Inferior parietal cortex (tissue), 1 donor: ENCODE measurements at regions not wholly inside any gene's neighbourhood (a gene's known extent, or its start where the extent isn't known, plus 50 kb on each side); places are given as distances from the start of the nearest gene placed in this dataset.
"Not testable (repeated sequence)": the region's sequence is repeated elsewhere in the genome, so short reads cannot be mapped to it uniquely, and the experiment has no call there.

ENCODE experiments used
- DNase-seq: peaks from one replicate; pipeline ENCODE4 v3.0.0-alpha.2; 2016; ENCODE audit errors: extremely low spot score

DNA sequence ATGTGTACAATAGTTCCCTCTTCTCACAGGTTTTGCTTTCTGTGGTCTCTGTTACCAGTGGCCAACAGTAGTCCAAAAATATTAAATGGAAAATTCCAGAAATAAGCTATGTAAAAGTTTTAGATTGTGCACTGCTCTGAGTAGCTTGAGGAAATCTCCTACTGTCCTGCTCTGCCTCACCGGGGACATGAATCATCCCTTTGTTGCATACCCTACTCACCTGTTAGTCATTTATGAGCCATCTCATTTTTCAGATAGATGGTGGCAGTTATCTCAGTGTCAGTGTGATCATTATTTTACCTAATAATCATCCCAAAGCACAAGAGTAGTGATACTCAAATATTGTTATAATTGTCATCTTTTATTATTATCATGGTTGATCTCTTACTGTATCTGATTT, 688.1 kb downstream of the PLA2G4A start:
- DNase-seq, result no peak

DNA sequence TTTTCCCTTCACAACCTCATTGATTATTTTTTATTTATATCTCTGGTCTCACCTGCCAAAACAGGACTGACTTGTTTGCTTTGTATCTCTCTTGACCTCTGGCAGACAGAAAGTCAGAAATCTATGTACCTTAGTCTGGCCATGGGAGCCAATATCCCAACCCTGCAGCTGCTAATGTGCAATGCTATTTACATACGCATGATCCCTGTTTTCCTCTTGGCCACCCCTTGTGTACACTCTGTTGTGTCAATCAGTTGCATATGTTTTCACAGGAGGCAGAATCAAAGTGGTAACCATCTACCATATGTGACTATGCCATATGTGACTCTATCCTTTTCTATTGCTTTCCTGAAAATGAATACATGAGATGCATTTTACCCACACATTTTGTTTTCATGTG, 688.8 kb downstream of the PLA2G4A start:
- no peak for DNase-seq

DNA sequence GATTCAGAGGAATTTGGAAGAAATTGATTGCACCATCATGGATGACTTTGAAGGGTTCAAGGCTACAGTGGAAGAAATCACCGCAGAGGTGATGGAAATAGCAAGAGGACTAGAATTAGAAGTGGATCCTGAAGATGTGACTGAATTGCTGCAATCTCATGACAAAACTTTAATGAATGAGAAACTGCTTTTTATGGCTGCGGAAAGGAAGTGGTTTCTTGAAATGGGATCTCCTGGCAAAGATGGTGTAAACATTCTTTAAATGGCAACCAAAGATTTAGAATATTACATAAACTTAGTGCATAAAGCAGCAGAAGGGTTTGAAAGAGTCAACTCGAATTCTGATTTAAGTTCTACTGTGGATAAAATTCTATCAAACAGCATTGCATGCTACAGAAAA, 698.6 kb downstream of the PLA2G4A start:
- no peak for DNase-seq

DNA sequence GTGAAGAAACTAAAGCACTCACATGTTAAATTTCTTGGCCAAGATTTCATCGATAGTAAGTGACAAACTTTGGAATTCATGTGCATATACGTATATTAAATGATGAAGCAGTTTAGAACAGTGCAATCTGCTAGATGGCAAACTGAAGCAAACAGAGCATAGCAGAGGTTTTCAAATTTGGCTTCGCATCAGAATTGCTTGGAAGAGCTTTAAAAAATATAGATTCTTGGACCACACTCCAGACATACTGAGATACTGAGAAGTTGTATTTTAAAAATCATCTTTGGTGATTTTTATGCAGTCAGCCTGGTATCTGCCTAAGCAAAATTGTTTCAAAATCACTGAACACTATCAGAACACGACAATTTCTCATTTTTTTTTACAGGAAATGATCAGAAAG, 709.2 kb downstream of the PLA2G4A start:
- no peak for DNase-seq

DNA sequence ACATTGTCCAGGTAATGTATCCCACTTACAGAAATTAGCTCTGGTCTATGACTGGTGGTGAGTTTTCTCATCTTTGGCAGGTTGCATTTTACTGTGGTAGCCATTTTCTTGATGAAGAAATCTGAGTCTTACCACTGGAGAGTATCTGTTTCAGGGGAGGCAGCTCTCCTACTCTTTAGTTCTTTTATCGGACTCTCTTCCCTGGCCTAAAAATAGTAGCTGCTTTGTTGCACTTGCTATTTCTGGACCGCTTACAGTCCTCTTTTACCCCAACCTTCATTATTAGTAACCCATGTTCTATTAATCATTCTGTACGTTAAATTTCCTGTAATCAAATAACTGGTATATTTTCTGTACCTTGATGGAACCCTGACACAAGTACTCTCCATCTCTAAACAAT, 720.8 kb downstream of the PLA2G4A start:
- DNase-seq, result no peak

DNA sequence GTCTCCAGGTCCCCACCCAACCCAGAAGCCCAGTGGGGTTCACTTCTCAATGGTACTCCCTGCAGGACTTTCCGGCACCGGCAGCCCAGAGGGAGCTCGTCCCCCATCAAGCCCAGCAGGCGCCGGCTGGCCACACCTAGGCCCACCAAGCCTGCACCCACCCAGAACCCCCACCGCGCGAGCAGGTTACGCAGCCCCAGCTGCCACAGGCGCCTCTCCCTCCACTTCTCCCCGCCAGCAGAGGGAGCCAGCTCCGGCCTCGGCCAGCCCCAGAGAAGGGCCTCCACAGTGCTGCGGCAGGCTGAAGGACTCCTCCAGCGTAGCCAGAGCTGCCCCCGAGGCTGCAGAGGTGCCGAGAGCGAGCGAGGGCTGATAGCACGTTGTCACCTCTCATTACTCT, 722.3 kb downstream of the PLA2G4A start:
- DNase-seq, result no peak

DNA sequence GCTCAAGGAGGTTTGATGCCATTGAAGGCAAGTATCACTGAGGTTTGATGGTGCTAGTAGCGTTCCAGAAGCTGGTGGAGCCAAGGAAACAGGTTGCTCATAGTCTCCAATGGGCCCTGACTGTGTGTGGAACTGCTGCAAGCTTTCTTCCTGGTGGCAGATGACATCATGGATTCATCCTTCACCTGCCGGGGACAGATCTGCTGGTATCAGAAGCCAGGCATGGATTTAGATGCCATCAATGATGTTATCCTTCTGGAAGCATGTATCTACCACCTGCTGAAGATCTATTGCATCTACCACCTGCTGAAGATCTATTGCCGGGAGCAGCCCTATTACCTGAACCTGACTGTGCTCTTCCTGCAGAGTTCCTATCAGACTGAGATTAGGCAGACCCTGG, 734.4 kb downstream of the PLA2G4A start:
- no peak for DNase-seq

DNA sequence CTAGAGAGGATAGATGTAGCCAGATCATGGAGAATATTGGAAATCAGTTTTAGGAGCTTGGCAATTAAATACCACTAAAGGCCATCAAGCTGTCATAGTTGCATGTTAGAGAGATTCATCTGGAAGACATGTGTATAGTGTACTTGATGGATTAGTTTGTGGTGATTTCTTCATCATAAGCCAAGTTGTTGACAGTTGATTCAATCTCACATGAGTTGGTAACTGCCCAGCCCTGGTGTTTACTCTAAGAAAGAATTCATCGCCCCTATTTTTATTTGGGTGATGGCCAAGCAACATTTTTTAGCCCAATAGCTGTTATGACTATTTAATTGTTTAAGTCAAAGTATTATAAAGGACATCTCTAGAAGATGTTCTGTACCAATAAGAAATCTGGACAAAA, 737.6 kb downstream of the PLA2G4A start:
- no peak for DNase-seq

DNA sequence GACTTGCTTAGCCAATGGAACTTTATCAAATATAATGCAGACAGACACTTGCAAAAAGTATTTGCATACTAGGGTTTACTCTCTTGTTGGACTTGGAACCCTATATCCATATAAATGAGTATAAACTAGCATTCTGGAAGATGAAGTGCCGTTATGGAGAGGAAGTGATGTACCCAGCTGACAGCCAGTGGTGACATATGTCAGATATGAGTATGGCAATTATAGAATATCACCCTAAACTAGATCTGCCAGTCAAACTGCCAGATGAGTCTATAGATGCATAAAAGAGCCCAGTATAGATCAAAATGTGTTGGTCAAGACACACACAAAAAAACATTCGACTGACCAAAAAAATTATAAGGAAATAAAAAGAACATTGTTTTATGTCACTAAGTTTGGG, 739.3 kb downstream of the PLA2G4A start:
- DNase-seq, result no peak

DNA sequence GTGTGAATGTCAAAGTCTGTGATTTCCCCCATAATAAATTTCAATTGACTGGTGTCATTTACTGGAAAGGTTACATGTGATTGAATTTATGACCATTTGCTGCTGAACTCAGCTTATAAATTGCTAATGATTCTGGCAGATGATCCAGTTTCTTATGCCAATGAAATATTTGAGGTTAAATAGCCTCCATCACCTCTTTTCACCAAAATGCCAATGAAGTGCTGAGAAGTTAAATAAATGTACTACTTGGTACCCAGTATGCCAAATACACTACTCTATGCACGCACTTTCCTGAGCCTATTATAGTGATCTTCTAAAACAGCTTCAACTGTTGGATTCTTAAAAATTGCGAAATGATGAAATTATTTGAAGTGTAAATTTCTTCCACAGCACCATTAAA, 741.4 kb downstream of the PLA2G4A start:
- no peak for DNase-seq

DNA sequence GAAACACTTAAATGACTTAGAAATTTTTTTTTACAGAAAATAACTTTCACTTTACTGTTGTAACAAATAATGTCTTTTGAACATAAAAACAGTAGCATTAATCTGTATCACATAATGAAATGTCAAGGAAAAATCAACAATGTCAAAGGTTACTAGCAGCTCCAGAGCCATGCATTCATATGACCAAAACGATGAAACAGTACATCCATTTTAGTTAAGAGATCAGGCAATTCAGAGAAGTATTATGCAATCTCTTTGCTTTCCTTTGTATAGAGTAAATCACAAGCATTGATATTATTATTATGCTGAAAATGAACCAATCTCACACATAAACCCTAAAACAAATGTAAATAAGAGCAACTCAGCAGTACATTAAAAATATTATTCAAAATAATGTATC, 748.9 kb downstream of the PLA2G4A start:
- no peak for DNase-seq

DNA sequence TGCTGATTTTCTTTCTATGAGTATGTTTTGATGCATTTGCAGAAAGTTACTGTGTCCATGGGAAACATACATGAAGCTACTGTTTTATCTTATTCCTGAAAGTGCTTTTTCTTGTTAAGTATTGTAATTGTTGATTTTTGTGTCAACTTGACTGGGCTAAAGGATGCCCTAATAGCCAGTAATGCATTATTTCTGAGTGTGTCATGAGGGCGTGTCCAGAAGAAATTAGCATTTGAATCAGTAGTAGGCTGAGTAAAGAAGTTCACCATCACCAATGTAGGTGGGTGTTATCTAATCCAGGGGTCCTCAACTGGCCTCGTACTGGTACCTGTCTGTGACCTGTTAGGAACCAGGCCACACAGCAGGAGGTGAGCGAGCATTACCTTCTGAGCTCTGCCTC, 760.2 kb downstream of the PLA2G4A start:
- no peak for DNase-seq

DNA sequence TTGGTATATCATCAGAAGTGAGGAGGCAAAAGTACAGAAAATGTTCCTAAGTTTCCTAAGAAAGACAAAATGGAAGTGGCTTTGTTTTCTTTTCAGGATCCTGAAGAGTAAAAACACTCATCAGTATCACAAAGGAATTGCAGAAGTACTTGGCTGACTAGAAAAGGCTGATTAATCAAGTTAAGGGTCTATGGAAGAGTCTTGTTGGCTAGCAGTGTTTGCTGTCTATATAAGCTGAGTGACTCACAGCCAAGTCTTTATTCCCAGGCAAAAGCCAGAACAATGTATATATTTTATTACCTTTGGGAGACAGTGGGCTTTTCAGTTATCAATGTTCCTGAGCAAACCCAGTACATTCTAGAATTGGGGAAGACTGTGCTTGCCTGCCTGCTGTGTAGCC, 777.0 kb downstream of the PLA2G4A start:
- DNase-seq, result no peak

DNA sequence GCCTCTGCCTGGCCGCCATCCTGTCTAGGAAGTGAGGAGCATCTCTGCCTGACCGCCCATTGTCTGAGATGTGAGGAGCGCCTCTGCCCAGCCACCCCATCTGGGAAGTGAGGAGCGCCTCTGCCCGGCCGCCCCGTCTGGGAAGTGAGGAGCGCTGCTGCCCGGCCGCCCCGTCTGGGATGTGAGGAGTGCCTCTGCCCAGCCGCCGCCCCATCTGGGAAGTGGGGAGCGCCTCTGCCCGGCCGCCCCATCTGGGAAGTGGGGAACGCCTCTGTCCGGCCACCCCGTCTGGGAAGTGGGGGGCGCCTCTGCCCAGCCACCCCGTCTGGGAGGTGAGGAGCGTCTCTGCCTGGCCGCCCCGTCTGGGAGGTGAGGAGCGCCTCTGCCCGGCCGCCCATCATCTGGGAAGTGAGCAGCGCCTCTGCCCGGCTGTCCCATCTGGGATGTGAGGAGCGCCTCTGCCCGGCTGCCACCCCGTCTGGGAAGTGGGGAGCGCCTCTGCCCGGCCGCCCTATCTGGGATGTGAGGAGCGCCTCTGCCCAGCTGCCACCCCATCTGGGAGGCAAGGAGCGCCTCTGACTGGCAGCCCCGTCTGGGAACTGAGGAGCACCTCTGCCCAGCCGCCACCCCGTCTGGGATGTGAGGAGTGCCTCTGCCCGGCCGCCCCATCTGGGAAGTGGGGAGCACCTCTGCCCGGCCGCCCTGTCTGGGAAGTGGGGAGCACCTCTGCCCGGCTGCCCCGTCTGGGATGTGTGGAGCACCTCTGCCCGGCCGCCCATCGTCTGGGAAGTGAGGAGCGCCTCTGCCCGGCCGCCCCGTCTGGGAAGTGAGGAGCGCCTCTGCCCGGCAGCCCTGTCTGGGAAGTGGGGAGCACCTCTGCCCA, 787.3 kb downstream of the PLA2G4A start:
- DNase-seq, result not testable (repeated sequence)

DNA sequence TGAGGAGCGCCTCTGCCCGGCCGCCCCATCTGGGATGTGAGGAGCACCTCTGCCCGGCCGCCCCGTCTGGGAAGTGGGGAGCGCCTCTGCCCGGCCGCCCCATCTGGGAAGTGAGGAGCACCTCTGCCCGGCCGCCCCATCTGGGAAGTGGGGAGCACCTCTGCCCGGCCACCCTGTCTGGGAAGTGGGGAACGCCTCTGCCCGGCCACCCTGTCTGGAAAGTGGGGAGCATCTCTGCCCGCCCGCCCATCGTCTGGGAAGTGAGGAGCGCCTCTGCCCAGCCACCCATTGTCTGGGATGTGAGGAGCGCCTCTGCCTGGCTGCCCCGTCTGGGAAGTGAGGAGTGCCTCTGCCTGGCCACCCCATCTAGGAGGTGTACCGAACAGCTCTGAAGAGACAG, 788.1 kb downstream of the PLA2G4A start:
- DNase-seq, result not testable (repeated sequence)

DNA sequence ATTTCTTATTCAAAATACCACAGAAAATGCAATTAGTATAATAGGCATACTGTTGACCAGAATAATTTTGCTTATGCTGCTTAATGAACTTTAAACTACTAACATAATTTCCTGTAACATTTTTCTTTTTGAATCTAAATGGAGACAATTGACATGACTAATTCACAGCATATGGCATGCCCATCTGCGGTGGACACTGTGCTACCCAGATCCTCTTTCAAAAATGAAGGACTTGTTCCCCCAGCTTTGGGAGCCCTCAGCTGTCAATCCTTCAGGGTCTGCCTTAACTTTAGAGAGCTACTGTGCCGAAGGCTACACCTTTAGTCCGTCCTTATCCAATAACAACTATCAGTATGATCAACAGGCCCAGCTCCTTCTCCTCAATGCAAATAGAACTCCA, 789.0 kb downstream of the PLA2G4A start:
- no peak for DNase-seq

DNA sequence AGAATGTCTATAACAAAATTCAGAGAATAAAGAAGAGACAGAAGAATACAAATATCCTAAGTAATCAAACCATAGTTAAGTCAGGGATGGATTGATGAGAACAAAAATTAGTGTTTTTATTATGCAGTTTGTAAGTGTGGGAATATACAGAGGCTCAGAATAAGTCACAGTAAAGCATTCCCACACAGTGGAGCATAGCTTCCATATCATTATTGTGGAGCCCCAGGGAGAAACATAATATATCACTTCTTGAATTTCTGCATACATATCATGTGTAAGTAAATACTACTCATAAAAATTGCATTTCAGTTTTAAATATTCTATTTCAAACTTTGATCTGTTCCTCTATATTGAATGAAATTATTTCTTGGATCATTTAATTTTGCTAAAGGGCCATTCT, 790.4 kb downstream of the PLA2G4A start:
- DNase-seq, result no peak

DNA sequence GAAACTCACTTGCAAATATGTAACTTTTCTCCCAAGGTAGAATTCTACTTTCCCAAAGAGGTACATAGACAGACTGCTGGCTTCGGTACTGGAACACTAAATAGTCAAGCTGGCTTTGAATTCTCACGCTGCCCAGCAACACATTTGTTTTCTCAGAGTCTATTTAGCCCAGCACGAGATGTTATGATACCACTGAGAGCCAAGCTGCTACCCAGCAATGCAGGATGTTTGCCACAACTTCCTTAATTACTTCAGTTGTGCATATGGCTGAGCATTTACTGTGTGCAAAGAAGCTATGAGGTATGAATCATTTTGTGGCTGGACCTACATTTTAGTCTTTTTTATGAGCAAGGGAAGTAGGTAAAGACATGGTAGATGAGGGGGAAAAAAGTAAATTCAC, 793.2 kb downstream of the PLA2G4A start:
- DNase-seq, result no peak

DNA sequence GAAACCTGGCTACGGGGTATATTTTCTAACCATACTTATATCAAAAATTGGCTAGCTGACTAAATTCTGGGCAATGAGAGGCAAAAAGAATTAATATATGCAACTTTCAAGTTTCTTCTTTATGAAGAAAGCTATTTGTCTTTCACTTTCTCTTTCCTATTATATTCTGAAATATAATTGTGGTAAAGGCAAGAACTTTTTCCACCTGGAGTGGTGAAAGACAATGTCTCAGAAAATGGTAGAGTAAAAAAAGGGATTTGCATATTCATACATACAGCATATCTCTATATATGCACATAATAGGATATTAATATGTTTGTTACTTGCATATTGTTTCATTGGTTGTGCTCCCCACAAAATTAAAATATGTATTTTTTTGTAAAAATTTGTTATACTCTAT, 793.8 kb downstream of the PLA2G4A start:
- DNase-seq, result no peak

DNA sequence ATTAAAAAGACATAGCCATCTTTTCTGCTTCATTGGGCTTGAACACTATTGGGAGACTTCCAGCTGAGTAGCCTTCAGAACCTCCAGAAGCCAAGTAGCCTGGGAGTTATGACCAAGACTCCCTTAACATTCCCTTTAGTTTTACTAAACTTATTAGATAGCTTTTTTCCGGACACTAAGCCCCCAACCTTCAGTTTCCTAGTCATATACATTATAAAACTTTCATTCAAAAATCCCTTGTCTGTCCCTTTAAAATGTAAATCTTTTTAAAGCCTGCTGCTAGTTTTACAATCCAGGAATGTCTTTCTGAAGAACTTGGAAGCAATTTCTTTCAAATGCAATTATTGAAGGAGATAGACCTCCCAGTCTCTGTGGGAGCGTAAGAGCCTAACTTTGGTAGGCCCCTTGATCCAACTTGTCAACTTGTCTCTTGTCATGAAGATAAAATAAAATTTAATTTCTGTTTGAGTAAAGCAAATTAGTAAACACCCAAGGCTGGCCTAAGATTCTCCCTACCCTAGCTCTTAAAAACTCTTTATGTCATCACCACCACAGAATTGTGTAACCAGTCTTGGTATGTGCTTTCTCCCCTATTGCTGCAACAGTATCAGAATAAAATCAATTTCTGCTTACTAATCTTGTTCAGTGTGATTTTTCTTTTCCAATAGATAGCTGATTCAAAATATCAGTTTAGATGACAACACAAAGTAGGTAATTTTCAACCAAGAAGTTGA, 796.2 kb downstream of the PLA2G4A start:
- DNase-seq, result no peak

DNA sequence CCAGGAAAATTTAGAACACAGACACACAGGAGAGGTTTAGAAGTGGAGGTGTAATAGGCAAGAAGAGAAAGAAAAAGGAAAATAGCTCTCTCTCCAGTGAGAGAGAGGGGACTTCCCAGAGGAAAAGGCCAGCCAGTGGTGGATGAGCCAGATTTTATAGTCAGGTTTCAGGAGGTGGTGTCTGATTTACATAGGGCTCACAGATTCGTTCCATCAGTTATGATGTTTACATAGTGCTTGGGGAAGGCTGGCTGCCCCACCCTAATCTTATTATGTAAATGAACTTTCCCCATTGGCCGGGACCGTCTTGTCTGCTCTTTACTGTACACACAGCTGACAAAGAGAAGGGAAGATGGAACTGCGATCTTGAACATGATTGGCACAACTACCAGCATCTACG, 797.3 kb downstream of the PLA2G4A start:
- no peak for DNase-seq

DNA sequence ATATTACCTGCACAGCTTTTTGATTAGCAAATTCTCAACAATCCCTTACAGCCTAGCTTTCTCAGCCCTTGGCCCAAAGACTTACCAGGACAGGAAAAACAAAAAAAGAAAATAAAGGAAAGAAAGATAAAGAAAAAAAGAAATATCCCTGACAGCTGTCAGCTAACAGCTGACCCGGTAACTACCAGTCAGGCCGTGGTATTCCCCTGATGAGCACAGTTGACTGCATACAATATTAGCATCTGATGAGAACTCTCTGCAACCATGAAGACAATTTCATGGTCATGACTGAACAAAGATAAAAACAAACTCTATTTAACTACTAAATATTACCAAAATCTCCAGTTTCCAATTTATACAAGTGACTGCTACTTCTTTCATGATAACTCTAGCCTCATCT, 798.8 kb downstream of the PLA2G4A start:
- DNase-seq, result no peak

DNA sequence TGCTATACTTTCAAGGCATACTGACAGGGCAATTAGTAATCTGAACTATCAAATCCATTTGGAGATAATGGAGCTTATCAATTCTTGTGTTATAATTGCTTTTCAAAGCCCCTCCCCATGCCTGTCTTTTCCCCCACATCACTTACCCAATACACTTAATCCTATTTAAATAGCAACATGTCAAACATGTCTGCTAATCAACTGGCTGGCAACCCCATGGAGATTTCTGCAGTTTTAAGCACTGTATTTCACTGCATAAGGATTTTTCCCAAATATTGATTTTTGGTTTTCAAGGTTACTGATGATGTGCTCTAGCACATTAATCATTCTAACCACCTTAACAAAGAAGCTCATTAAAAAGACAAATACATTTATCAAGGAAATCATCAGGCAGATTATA, 800.3 kb downstream of the PLA2G4A start:
- no peak for DNase-seq
